ENCODE measurements at regions not wholly inside any gene's neighbourhood (a gene's known extent, or its start where the extent isn't known, plus 50 kb on each side); places are given as distances from the start of the nearest gene placed in this dataset.
"Not testable (repeated sequence)": the region's sequence is repeated elsewhere in the genome, so short reads cannot be mapped to it uniquely, and the experiment has no call there.

GRCh38 chr7:69311489-69311888 lies 286.8 kb upstream of the AUTS2 start:
- no peak for DNase-seq

DNA sequence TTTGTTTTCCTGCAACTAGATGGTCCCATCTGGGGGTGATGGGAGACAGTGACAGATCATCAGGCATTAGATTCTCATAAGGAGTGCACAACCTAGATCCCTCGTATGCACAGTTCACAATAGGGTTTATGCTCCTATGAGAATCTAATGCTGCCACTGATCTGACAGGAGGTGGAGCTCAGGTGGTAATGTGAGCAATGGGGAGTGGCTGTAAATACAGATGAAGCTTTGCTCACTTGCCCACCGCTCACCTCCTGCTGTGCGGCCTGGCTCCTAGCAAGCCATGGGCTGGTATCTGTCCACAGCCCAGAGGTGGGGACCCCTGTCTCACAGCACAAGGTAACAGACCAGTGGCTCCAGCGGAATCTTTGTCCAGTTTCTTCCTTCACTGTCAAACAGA lies 284.4 kb upstream of the AUTS2 start:
- DNase-seq = not testable (repeated sequence)

- no peak for DNase-seq
Measured at GRCh38 chr7:69318794-69319193, 279.5 kb upstream of the AUTS2 start.

GRCh38 chr7:69328516-69328915 lies 269.8 kb upstream of the AUTS2 start:
- no peak for DNase-seq

DNA sequence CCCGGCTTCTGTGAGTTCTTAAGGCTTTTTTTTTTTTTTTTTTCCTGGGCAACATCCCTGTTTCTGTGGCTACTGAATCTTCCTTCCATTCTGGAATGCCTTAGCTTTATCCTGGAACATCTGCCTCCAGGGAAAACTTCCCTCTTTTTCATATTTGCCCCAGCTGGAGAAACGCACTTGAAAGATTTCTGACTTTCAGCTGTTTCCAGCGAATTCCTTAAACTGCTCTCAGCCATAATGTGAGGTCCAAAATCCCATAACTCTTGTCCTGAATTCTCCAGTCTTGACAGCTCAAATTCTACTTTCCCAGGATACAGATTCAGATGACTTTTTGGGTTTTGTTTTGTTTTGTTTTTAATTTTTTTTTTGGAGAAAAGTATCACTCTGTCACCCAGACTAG lies 263.6 kb upstream of the AUTS2 start:
- no peak for DNase-seq

- no peak for DNase-seq
Measured at GRCh38 chr7:69335331-69335730, 262.9 kb upstream of the AUTS2 start.

GRCh38 chr7:69336976-69337375 lies 261.3 kb upstream of the AUTS2 start:
- DNase-seq = no peak

GRCh38 chr7:69338144-69338543 lies 260.1 kb upstream of the AUTS2 start:
- no peak for DNase-seq

GRCh38 chr7:69341288-69341687 lies 257.0 kb upstream of the AUTS2 start:
- DNase-seq = no peak

DNA sequence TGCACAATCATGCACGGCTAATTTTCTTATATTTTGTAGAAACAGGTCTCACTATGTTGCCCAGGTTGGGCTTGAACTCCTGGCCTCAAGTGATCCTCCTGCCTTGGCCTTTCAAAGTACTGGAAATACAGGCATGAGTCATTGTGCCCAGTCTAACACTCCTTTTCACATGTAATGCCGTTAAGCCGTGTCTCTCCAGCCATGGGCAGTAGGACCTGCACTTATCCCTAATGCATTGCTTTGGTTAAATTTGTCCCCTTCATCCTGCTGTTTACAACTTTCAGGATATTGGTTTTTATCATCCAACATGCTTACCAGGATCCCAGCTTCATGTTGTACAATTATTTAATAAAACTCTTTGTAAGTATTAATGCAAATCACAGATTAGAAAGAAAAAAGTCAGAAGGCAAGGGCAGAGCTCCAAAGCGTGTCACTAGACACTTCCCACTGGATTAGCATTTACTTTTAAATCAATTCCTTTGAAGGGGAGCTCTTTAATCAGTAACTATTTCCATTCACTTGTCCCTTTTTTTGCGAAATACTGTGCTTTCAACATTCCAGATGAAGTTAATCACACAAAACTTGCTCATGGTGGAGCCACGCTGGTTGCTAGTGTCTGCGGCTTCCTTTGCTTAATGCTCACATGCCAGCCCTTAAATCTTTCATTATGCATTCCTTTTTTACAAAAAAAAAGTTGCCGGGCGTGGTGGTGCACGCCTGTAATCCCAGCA lies 256.0 kb upstream of the AUTS2 start:
- DNase-seq = no peak

GRCh38 chr7:69349291-69349690 lies 249.0 kb upstream of the AUTS2 start:
- no peak for DNase-seq

DNA sequence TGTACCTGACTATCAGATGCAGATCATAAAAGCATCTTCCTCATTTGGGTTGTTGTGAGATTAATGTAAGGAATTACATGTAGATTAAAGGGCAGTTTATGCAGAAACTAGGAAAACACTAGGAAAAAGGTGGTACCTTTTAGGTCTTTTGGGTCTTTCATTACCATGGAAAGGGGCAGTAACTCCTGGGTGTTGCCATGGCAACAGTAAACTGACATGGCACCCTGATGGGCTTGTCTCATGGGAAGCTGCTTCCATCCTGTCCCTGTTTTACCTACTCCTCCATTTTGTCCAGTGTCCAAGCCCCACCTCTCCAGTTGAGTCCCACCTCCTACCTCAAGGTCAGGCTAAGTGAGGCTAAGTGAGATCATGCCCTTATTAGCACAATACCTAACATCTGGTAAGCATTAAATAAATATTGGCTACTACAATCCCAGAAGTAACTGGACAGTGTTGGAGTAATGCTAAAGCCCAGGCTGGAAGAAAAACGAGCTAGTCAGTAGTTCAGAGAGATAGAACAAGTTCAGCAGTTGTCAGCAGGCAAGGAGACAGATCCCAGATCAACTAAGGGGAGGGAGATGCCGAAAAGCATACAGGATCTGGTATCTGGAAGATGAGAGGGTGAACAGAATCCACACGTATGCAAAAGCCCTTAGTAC lies 240.0 kb upstream of the AUTS2 start:
- DNase-seq = no peak

DNA sequence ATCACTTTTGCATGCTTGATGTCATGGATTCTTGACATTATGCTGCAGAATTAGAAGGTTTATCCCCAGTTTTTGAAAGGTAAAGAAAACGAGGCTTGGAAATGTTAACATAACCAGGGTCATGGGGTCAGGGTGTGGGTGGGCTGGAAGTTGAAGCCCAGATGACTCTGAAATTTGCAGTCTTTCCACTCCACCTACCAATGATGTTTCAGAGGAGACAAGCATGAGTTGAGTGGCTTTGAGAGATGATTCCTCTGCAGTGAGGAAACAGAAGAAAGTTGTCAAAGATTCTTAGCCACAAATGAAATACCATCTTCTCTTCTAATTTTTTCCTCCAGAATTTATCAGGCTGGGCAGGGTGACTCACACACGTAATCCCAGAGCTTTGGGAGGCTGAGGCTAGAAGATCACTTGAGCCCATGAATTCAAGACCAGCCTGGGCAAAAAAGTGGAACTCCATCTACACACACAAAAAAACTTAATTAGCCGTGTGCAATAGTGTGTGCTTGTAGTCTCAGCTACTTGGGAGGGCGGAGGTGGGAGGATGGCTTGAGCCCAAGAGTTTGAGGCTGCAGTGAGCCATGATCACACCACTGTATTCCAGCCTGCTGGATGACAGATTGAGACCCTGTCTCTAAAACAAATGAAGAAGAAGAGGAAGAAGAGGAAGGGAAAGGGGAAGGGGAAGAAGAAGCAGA lies 239.1 kb upstream of the AUTS2 start:
- DNase-seq = no peak

GRCh38 chr7:69360913-69361312 lies 237.4 kb upstream of the AUTS2 start:
- DNase-seq = no peak

DNA sequence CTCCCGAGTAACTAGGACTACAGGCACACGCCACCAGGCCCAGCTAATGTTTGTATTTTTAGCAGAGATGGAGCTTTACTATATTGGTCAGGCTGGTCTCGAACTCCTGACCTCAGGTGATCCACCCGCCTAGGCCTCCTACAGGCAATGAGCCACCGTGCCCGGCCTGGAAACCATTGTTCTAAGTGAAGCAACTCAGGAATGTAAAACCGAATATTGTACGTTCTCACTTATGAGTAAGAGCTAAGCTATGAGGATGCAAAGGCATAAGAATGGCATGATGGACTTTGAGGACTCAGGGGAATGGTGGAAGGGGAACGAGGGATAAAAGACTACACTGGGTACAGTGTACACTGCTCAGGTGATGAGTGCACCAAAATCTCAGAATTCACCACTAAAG lies 235.1 kb upstream of the AUTS2 start:
- no peak for DNase-seq

DNA sequence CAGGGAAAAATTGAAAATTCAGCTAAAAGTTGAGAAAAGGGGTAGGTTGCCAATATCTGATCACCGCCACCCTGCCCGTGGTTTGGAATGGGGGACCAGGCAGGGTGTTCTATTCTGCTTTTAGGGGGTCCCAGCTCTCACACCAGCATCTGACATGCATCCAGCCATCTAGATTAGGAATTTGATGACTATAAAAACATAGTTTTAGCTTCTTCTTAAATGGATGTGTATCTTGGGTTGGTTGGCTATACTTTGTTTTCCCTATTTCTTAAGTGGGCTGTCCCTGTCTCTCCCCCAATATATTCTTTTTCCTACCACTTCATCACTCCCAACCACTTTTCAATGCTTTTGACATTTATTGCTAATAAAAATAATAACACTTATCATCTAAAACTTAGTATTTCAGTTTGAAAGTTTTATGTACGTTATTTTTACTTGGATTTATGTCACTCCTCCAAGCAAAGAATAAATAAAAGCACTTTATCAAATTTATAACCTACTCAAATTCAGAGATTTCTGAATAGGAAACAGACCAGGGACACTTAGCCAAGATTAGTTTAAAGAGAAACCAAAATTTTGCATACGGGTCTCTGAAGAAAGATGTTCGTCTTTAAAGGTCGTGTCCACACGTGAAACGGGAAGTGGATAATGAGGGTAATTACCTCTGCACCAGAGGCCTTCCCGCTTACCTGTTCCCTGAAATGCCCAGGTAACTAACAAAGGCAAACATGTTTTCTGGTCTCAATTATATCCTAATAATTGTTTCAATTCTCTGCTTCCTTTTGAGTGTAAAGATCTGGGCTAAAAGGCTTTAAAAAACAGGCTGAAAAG lies 233.2 kb upstream of the AUTS2 start:
- no peak for DNase-seq

DNA sequence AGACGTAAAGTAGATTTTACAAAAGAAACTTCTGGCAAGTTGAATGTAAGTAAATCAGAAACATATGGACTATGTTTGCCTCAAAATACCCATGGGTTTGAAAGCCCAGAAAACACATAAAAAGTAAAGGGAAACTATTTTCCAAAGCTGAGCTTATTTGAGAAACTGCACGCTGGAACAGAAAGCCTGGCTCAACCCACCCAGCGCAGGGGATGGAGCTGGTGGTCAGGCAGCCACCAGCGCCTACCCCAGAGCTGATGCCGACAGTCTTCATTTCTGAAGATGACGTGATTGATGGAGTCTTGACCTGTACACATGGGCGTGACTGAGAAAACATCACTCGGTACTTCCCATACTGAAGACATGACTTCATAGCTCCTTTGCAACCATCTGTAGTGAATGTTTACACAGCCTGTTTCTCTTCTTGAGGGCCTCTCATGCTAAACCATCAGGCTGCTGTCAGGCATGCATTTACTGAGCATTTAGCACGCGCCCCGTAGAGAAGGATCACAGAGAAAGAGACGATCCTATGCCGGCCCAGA lies 232.6 kb upstream of the AUTS2 start:
- no peak for DNase-seq

- no peak for DNase-seq
Measured at GRCh38 chr7:69367780-69368179, 230.5 kb upstream of the AUTS2 start.

- no peak for DNase-seq
Measured at GRCh38 chr7:69373171-69374043, 224.9 kb upstream of the AUTS2 start.

DNA sequence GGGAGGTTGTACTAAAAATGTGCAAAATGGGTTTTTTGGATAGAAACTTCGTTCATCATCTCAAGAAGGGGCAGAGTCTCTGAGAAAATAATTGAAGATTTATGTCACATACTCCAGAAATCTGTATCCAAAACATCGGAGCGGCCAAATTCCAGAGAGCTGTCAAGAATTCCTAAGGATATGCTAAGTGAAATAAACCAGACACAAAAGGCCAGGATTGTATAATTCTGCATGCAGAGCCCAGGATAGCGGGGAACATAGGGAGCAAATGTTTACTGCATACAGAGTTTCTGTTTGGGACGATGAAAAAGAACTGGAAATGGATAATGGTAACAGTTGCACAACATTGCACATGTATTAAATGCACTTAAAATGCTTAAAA lies 224.2 kb upstream of the AUTS2 start:
- no peak for DNase-seq

DNA sequence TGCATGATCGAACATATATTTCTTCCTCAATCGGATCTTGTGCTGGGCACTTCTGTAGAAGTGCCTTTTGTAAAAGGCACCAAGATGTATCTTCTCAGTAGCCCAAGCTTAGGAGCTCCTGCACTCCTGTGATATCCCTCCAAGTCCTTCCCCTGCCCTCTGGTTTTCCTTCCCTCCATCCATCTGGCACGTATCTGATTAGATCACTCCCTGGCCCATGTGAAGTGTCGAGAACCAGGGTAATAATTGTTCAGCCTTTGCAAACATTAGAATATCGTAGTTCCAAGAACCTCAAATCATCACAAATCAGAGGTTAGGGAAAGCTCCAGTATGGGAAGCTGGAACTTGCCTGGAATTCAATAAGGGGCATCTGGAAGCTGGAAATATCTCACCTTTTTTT lies 221.1 kb upstream of the AUTS2 start:
- DNase-seq = no peak

Measured in DMS 273 treated with DMSO at 0.1 percent for 48 hours (cell line).